Panc1 (cell line): ENCODE measurements at regions not wholly inside any gene's neighbourhood (a gene's known extent, or its start where the extent isn't known, plus 50 kb on each side); places are given as distances from the start of the nearest gene placed in this dataset.

Experiments used
- ATAC-seq: fragments of 200-7000 bp; cut with Tn5 transposase; 2 replicates; pipeline ENCODE4 v1.9.1; 2020; ENCODE audit warnings: mild to moderate bottlenecking, moderate library complexity
- BruUV-seq: library from RNA; stranded (reverse); fragments of 400-500 nt; replicated peaks from 2 replicates; lab custom pipeline; 2021; lab: Mats Ljungman, UMichigan
- CTCF ChIA-PET: fragments of 300-600 bp; sonication (Branson Sonifier 250); formaldehyde crosslinking; loops from one replicate; lab custom pipeline; 2022; ENCODE audit warnings: antibody characterized with exemption; lab: Charles Lee
- POLR2A ChIA-PET: fragments of 300-600 bp; sonication (Branson Sonifier 250); formaldehyde crosslinking; loops from one replicate; lab custom pipeline; 2022; ENCODE audit warnings: antibody characterized with exemption; lab: Charles Lee
- DNase-seq: peaks from one replicate; pipeline ENCODE4 v3.0.0-alpha.2; 2010; ENCODE audit warnings: low read depth, low spot score
- H3K27ac ChIP-seq: 2 replicates; pipeline ENCODE4 v1.5.1; 2011; ENCODE audit warnings: mild to moderate bottlenecking, low read length, inconsistent platforms
- H3K27me3 ChIP-seq: fragments of 200-500 bp; sonication (Bioruptor generic); 2 replicates; pipeline ENCODE4 v1.6.0; 2014; ENCODE audit warnings: low read length, inconsistent platforms; ENCODE audit not compliant: control insufficient read depth, insufficient read depth
- H3K36me3 ChIP-seq: fragments of 200-500 bp; sonication (Bioruptor generic); 2 replicates; pipeline ENCODE4 v1.5.1; 2014; ENCODE audit warnings: inconsistent platforms, mild to moderate bottlenecking, low read length, moderate library complexity; ENCODE audit not compliant: control insufficient read depth, insufficient read depth
- H3K4me1 ChIP-seq: 2 replicates; pipeline ENCODE4 v1.5.1; 2011; ENCODE audit warnings: inconsistent platforms, mild to moderate bottlenecking, low read length, moderate library complexity; ENCODE audit not compliant: control insufficient read depth, insufficient read depth
- H3K4me3 ChIP-seq, 2 experiments: 2 replicates each; pipeline ENCODE4 v1.5.1; 2011 to 2012; ENCODE audit warnings: low read depth in 2 of 2, low read length in 2 of 2, mild to moderate bottlenecking in 2 of 2, inconsistent platforms in 1 of 2, moderate library complexity in 1 of 2
- H3K9me3 ChIP-seq: fragments of 200-500 bp; sonication (Bioruptor generic); 2 replicates; pipeline ENCODE4 v1.5.1; 2014; ENCODE audit warnings: low read depth, mild to moderate bottlenecking, inconsistent platforms, low read length, moderate library complexity; ENCODE audit not compliant: control insufficient read depth, insufficient read depth
- POLR2AphosphoS5 ChIP-seq: IDR thresholded peaks from 2 replicates; pipeline ENCODE4 v1.6.1; 2012; ENCODE audit warnings: mild to moderate bottlenecking, low read depth, low read length, moderate library complexity
- SIN3A ChIP-seq: IDR thresholded peaks from 2 replicates; pipeline ENCODE4 v1.6.1; 2012; ENCODE audit warnings: low read depth, mild to moderate bottlenecking, low read length, moderate library complexity, borderline replicate concordance; ENCODE audit not compliant: insufficient read depth
- TCF7L2 ChIP-seq: IDR thresholded peaks from 2 replicates; pipeline ENCODE4 v1.6.1; 2011; ENCODE audit warnings: mild to moderate bottlenecking, low read depth, low read length, inconsistent platforms
- in situ Hi-C: cut with HindIII; loops from 2 replicates; pipeline ENCODE4 v1.10.0; 2016; ENCODE audit warnings: low sequenced_read_pairs, low pct_unique_long_range_greater_than_20kb
- intact Hi-C: fragments of 100-400 bp; cut with micrococcal nuclease; formaldehyde crosslinking; loops from one replicate; pipeline ENCODE4 v1.10.0; 2022; ENCODE audit not compliant: unreplicated experiment
- TF ChIP-seq, protein P1 (sequence below), 2 experiments: IDR thresholded peaks; 2 replicates each; pipeline ENCODE4 v1.6.1; 2011 to 2012; ENCODE audit warnings: low read depth in 2 of 2, control low read depth in 1 of 2, low read length in 1 of 2, mild to moderate bottlenecking in 1 of 2, moderate library complexity in 1 of 2; ENCODE audit not compliant: insufficient read depth in 1 of 2
- TF ChIP-seq, protein P2 (sequence below): fragments of 450-650 bp; IDR thresholded peaks from 2 replicates; pipeline ENCODE4 v1.5.1; 2017; ENCODE audit warnings: mild to moderate bottlenecking

DNA sequence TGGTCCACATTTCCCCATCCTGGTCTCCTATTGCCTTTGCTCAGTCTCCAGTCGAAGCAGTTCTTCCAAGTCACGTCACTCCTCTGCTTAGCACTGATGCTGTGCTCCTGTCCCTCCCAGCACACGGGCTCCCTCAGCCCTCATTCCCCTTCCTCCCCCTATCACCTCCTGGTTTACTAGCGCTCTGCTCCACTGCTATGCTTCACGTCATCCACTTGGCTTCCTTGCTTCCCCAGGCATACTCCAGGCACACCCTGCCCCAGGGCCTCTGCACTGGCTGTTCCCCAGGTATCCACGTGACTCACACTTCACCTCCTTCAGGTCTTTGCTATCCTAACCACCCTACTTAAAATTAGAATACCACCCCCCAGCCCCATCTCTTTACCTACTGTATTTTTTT is 269.3 kb downstream of the GLI2 start:
- ATAC-seq (no peak), DNase-seq (no peak)
- in situ Hi-C loops (no loop called here), intact Hi-C loops (no loop called here)
- no peak for TF ChIP-seq SIN3A
- TF ChIP-seq, protein P1, sequence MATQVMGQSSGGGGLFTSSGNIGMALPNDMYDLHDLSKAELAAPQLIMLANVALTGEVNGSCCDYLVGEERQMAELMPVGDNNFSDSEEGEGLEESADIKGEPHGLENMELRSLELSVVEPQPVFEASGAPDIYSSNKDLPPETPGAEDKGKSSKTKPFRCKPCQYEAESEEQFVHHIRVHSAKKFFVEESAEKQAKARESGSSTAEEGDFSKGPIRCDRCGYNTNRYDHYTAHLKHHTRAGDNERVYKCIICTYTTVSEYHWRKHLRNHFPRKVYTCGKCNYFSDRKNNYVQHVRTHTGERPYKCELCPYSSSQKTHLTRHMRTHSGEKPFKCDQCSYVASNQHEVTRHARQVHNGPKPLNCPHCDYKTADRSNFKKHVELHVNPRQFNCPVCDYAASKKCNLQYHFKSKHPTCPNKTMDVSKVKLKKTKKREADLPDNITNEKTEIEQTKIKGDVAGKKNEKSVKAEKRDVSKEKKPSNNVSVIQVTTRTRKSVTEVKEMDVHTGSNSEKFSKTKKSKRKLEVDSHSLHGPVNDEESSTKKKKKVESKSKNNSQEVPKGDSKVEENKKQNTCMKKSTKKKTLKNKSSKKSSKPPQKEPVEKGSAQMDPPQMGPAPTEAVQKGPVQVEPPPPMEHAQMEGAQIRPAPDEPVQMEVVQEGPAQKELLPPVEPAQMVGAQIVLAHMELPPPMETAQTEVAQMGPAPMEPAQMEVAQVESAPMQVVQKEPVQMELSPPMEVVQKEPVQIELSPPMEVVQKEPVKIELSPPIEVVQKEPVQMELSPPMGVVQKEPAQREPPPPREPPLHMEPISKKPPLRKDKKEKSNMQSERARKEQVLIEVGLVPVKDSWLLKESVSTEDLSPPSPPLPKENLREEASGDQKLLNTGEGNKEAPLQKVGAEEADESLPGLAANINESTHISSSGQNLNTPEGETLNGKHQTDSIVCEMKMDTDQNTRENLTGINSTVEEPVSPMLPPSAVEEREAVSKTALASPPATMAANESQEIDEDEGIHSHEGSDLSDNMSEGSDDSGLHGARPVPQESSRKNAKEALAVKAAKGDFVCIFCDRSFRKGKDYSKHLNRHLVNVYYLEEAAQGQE (IDR thresholded peaks at IDR 0.05; ENCODE audit: insufficient read depth in 1 of 2, low read depth in 2 of 2, low read length in 1 of 2), result no peak
- no peak for TF ChIP-seq TCF7L2
- TF ChIP-seq POLR2AphosphoS5, result no peak
- TF ChIP-seq, protein P2, sequence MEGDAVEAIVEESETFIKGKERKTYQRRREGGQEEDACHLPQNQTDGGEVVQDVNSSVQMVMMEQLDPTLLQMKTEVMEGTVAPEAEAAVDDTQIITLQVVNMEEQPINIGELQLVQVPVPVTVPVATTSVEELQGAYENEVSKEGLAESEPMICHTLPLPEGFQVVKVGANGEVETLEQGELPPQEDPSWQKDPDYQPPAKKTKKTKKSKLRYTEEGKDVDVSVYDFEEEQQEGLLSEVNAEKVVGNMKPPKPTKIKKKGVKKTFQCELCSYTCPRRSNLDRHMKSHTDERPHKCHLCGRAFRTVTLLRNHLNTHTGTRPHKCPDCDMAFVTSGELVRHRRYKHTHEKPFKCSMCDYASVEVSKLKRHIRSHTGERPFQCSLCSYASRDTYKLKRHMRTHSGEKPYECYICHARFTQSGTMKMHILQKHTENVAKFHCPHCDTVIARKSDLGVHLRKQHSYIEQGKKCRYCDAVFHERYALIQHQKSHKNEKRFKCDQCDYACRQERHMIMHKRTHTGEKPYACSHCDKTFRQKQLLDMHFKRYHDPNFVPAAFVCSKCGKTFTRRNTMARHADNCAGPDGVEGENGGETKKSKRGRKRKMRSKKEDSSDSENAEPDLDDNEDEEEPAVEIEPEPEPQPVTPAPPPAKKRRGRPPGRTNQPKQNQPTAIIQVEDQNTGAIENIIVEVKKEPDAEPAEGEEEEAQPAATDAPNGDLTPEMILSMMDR, result no peak
- Histone ChIP-seq H3K27me3 (peaks cover 2% of the 10 kb centered on the region; the same call in 1 of the 2 replicates), H3K36me3 (no peaks in the 10 kb centered on the region), H3K4me3 (no peak overlapping the region), H3K9me3 (no peaks in the 10 kb centered on the region), H3K27ac (no peak overlapping the region), H3K4me1 (no peaks in the 10 kb centered on the region)
- no TSS peak for BruUV-seq
- ChIA-PET CTCF (no interaction called here), POLR2A (no interaction called here)

DNA sequence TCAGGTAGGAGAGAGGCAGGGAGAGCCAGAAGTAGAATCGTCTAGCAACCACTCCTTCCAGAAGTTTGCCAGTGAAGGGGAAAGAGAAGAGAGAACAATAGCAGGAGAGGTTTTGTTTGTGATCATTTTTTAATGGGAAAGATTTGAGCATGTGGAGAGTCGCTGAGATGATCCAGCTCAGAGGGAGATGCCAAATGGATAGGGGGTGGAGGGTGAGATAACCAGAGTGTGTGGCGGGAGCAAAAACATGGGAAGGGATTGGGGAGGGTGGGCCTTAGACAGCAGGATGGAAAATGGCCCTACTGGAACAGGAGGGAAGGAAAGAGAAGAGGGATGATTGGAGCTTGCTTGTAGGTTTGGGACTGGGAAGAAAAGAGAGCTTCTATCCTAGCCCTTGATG is 269.8 kb downstream of the GLI2 start:
- Histone ChIP-seq H3K9me3 (no peaks in the 10 kb centered on the region), H3K4me1 (no peaks in the 10 kb centered on the region), H3K36me3 (no peaks in the 10 kb centered on the region), H3K4me3 (no peak overlapping the region), H3K27me3 (peaks cover 2% of the 10 kb centered on the region; the same call in 1 of the 2 replicates), H3K27ac (no peak overlapping the region)
- intact Hi-C loops (no loop called here), in situ Hi-C loops (no loop called here)
- ChIA-PET CTCF (no interaction called here), POLR2A (interaction anchor here (0.7 kb wide), 1 partner anchor 173 kb away, joined by 3 read pairs; no protein-coding TSS in a partner anchor)
- DNase-seq (no peak), ATAC-seq (no peak)
- no TSS peak for BruUV-seq
- TF ChIP-seq POLR2AphosphoS5, result no peak

DNA sequence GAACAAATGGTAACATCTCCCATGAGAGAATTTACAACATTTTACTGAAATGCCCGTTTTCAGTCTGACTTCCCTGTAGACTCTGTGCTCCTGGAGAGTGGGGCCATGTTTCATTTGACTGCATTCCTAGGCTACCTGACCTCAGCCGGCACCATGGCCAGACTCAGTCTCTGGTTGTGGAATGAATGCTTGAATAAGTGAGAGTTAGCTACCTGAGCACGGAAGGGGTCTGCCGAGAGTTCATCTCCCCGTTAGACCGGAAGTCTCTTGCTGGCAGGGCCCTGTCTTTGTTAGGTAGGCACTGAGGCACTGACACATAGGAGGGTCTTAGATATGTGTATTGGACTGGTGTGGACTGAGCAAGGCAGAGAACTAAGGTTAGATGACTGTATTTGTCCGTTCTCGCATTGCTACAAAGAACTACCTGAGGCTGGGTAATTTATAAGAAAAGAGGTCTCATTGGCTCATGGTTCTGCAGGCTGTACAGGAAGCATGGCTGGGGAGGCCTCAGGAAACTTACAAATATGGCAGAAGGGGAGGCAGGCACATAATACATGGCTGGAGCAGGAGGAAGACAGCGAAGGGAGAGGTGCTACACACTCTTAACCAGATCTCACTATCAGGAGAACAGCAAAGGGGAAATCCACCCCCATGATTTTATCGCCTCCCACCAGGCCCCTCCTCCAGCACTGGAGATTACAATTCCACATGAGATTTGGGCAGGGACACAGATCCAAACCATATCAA is 271.2 kb downstream of the GLI2 start:
- Histone ChIP-seq H3K4me3 (no peak overlapping the region), H3K36me3 (no peaks in the 10 kb centered on the region), H3K27me3 (peaks cover 2% of the 10 kb centered on the region; the same call in 1 of the 2 replicates), H3K4me1 (no peaks in the 10 kb centered on the region), H3K9me3 (peaks cover 4% of the 10 kb centered on the region; the same call in 1 of the 2 replicates), H3K27ac (no peak overlapping the region)
- no peak for ATAC-seq
- in situ Hi-C loops, result no loop called here
- TF ChIP-seq, protein P2, result no peak
- TF ChIP-seq POLR2AphosphoS5, result no peak
- TF ChIP-seq, protein P1 (IDR thresholded peaks at IDR 0.05; ENCODE audit: insufficient read depth in 1 of 2, low read depth in 2 of 2, low read length in 1 of 2), result no peak
- ChIA-PET CTCF (no interaction called here), POLR2A (no interaction called here)
- DNase-seq, result no peak
- BruUV-seq, result no TSS peak
- intact Hi-C loops, result no loop called here
